ENCODE measurements at regions not wholly inside any gene's neighbourhood (a gene's known extent, or its start where the extent isn't known, plus 50 kb on each side); places are given as distances from the start of the nearest gene placed in this dataset.
A peak's percentile ranks its signal among the peaks of the same experiment; 100 is the strongest.

DNA sequence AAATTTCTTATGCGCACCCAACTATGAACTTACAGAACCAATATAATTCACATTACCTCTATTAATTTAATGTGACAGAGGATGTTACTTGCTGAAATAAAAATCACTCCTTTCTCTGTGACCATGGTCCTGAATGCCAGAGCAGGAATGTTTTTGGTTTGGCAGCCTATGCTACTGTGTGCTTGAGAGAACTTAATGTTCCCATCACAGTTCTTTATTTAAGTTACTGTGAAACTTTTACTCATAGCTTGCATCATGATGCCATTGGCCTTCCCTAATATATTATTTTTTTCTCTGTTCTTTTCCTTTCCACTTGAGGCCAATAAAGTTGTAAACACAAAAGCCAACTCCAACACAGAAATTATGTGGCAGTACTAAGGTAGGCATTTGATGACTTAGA is 142.2 kb downstream of the FAM76B start:
- H3K4me3 ChIP-seq = no peak overlapping the region
- H3K27me3 ChIP-seq (ENCODE audit: insufficient read depth in 3 of 3, low read length in 2 of 3) = no peaks in the 10 kb centered on the region
- H3K9me3 ChIP-seq = no peaks in the 10 kb centered on the region
- intact Hi-C loops (cut with DNase I) = no loop called here
- ATAC-seq (no peak), DNase-seq (no peak)
- WGBS, 3 donors = 90 to 100% (median 97%) methylated on average over 1 of the region's 1 CpG
- TF ChIP-seq, protein P1, sequence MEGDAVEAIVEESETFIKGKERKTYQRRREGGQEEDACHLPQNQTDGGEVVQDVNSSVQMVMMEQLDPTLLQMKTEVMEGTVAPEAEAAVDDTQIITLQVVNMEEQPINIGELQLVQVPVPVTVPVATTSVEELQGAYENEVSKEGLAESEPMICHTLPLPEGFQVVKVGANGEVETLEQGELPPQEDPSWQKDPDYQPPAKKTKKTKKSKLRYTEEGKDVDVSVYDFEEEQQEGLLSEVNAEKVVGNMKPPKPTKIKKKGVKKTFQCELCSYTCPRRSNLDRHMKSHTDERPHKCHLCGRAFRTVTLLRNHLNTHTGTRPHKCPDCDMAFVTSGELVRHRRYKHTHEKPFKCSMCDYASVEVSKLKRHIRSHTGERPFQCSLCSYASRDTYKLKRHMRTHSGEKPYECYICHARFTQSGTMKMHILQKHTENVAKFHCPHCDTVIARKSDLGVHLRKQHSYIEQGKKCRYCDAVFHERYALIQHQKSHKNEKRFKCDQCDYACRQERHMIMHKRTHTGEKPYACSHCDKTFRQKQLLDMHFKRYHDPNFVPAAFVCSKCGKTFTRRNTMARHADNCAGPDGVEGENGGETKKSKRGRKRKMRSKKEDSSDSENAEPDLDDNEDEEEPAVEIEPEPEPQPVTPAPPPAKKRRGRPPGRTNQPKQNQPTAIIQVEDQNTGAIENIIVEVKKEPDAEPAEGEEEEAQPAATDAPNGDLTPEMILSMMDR (IDR thresholded peaks at IDR 0.05) = no peak
- no peaks in the 10 kb centered on the region for H3K4me1 ChIP-seq
- no peak overlapping the region for H3K27ac ChIP-seq
- H3K36me3 ChIP-seq (ENCODE audit: insufficient read depth in 1 of 2, low read depth in 1 of 2) = no peaks in the 10 kb centered on the region

DNA sequence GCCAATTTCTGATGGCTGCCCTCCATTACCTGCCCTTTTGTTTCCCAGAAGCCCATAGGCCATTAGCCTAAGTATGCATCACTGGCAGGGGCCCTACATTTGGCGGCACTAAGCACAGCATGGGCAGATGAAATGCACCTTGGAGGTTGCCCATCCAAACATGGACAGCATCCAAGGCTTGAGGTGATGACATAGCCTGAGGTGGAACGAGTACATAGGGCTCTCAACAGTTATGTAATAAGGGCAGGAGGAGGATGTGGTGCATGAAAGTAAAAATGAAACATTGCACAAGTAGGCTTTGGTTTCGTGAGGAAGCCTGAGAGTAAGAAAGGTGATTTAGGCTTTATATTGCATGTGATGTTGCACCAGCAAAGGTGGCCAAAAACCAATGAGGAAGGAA is 148.1 kb downstream of the FAM76B start:
- intact Hi-C loops (cut with DNase I) = no loop called here
- 46 to 61% (median 55%) methylated on average over 3 of the region's 3 CpGs for WGBS, 3 donors
- Histone ChIP-seq H3K4me3 (no peak overlapping the region), H3K4me1 (no peaks in the 10 kb centered on the region), H3K27ac (no peak overlapping the region), H3K36me3 (ENCODE audit: insufficient read depth in 1 of 2, low read depth in 1 of 2) (no peaks in the 10 kb centered on the region), H3K9me3 (no peaks in the 10 kb centered on the region), H3K27me3 (ENCODE audit: insufficient read depth in 3 of 3, low read length in 2 of 3) (no peaks in the 10 kb centered on the region)
- peak in 1 of 4 donors; percentile 56 for ATAC-seq
- TF ChIP-seq, protein P1 (IDR thresholded peaks at IDR 0.05) = no peak
- DNase-seq = peak in 1 of 2 donors; percentile 14

DNA sequence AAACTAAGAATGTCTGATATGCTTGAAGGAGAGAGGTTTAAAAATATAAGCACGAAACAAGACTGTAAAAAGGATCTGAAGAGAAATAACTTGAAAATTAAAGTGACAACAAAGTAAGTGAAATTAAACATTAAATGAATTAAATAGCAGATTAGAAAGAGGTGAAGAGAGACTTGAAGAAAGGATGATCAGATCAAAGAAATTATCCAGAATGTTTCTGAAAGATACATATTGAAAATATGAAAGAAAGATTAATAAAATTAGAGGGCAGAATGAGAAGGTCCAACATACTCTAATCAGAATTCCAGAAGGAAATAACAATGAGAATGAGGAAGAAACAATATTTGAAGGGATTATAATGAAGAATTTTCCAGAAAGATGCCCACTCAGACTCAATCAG is 151.1 kb downstream of the FAM76B start:
- TF ChIP-seq, protein P1 (IDR thresholded peaks at IDR 0.05) = no peak
- DNase-seq (no peak), ATAC-seq (no peak)
- no peaks in the 10 kb centered on the region for H3K9me3 ChIP-seq
- H3K27ac ChIP-seq = no peak overlapping the region
- no peaks in the 10 kb centered on the region for H3K36me3 ChIP-seq (ENCODE audit: insufficient read depth in 1 of 2, low read depth in 1 of 2)
- intact Hi-C loops (cut with DNase I) = no loop called here
- no peak overlapping the region for H3K4me3 ChIP-seq
- no peaks in the 10 kb centered on the region for H3K4me1 ChIP-seq
- no peaks in the 10 kb centered on the region for H3K27me3 ChIP-seq (ENCODE audit: insufficient read depth in 3 of 3, low read length in 2 of 3)
- 89 to 91% (median 89%) methylated on average over 1 of the region's 1 CpG for WGBS, 3 donors

DNA sequence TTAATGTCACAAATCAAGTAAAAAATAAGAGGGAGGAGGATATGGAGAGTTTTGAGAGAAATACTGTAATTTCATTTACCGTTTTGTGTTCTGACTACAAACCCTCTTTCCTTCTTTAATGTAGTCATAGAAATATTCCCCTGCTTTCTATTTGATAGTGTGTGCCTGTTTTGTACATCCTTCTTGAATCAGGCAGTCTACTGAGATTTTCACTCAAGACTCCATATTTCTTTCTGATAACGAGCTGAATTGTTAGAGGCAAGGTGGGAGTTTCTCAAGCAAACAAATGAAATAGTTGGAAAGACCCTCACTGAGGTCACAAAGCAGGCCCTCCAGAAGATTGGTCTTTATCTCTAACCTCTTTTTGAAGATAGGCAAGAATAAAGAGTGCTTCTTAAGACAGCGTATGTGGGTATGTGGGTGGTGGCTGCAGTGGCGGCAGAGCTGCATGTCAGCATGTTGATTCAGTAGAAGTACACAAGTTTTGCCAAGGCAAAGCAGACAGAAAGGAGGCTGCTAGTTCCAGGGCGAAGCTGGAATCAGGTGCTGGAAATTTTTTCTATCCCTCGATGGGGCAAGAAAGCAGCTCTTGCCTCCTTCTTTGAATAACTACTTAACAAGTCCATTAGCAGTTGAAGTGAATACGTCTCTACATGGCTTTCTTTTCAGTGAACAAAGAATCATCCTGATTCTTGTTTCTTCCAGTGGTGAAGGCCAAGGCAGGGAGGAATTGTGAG is 164.2 kb downstream of the FAM76B start:
- DNase-seq (no peak), ATAC-seq (no peak)
- Histone ChIP-seq H3K9me3 (peaks cover 6% of the 10 kb centered on the region), H3K27ac (no peak overlapping the region), H3K4me1 (no peaks in the 10 kb centered on the region), H3K27me3 (ENCODE audit: insufficient read depth in 3 of 3, low read length in 2 of 3) (no peaks in the 10 kb centered on the region), H3K4me3 (no peak overlapping the region), H3K36me3 (ENCODE audit: insufficient read depth in 1 of 2, low read depth in 1 of 2) (no peaks in the 10 kb centered on the region)
- 77 to 80% (median 79%) methylated on average over 7 of the region's 7 CpGs for WGBS, 3 donors
- TF ChIP-seq, protein P1 (IDR thresholded peaks at IDR 0.05) = no peak
- intact Hi-C loops (cut with DNase I) = no loop called here
